Ovary (tissue), 3 donors: ENCODE measurements at regions not wholly inside any gene's neighbourhood (a gene's known extent, or its start where the extent isn't known, plus 50 kb on each side); places are given as distances from the start of the nearest gene placed in this dataset.
"Not testable (repeated sequence)": the region's sequence is repeated elsewhere in the genome, so short reads cannot be mapped to it uniquely, and the experiment has no call there.

Source experiments
- CTCF ChIP-seq, 3 donors: fragments of 450-650 bp in 2 of 3; fragments of 200-600 bp in 1 of 3; IDR thresholded peaks; one replicate each; pipeline versions ENCODE4 v1.5.1 to v1.8.0; 2016 to 2022; ENCODE audit warnings: antibody characterized with exemption in 3 of 3, mild to moderate bottlenecking in 1 of 3
- EP300 ChIP-seq: sonication (generic); formaldehyde crosslinking; IDR thresholded peaks from one replicate; pipeline ENCODE4 v1.6.1; 2017; ENCODE audit warnings: antibody characterized with exemption
- donor health status: DM: no; HTN: no; CAD: no.

GRCh38 chr9:61974501-61974900, 784.7 kb downstream of the SPATA31A7 start:
- not testable (repeated sequence) for TF ChIP-seq CTCF (IDR thresholded peaks at IDR 0.05); EP300
